ENCODE measurements at regions not wholly inside any gene's neighbourhood (a gene's known extent, or its start where the extent isn't known, plus 50 kb on each side); places are given as distances from the start of the nearest gene placed in this dataset.

DNA sequence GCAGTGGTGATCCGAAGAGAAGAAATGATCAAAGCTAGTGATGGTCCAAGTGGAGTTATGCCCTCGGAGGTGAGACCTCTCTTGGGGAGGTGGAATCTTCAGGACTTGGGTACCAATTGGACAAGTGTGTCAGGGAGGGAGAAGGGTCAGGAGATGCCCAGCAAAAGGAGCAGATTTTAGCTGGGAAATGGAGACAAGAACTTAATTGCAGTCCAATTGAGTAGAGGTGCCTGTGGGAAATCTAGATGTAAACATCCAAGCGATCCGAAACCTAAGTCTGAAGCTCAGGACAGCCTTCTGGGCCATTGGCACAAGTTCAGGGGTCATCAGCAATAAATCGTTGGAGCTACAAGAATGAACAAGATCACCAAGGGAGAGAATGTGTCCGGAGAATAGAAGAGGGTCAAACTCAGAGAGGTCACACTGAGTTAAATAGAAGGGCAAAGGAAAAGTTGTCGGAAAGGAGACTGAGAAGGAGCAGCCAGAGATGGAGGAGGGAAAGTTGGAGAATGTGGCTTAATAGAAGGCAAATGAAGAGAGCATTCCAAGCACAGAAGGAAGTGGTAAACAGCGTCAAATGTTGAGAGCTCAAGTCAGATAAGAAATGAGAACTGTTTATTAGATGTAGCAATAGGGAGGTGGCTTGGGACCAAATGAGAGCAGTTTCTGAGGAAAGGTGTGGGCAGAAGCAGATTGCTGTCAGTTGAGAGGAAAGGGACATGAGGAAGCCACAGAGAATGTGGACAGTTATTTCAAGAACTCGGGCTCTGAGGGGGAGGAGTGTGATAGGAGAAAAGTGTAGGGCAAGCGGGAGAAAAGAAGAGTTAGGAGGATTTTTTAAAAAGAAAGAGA, 64.2 kb upstream of the FNDC3B start:
- TF ChIP-seq, protein P1, sequence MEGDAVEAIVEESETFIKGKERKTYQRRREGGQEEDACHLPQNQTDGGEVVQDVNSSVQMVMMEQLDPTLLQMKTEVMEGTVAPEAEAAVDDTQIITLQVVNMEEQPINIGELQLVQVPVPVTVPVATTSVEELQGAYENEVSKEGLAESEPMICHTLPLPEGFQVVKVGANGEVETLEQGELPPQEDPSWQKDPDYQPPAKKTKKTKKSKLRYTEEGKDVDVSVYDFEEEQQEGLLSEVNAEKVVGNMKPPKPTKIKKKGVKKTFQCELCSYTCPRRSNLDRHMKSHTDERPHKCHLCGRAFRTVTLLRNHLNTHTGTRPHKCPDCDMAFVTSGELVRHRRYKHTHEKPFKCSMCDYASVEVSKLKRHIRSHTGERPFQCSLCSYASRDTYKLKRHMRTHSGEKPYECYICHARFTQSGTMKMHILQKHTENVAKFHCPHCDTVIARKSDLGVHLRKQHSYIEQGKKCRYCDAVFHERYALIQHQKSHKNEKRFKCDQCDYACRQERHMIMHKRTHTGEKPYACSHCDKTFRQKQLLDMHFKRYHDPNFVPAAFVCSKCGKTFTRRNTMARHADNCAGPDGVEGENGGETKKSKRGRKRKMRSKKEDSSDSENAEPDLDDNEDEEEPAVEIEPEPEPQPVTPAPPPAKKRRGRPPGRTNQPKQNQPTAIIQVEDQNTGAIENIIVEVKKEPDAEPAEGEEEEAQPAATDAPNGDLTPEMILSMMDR (optimal IDR thresholded peaks at IDR 0.05 in 1 of 3, IDR thresholded peaks at IDR 0.05 in 1 of 3, conservative IDR thresholded peaks at IDR 0.05 in 1 of 3; ENCODE audit: extremely low read depth in 1 of 3, insufficient read depth in 2 of 3, low read length in 3 of 3) = no peak
- no peak for TF ChIP-seq EZH2 (IDR thresholded peaks at IDR 0.05; ENCODE audit: low read length)

Measured in keratinocyte (primary cell).